T-helper 2 cell treated with Interferon-gamma antibody and Interleukin-4, amounts not matched to agents 5 μg/mL and 100 μg/mL, for 36 hours (primary cell): ENCODE measurements at regions not wholly inside any gene's neighbourhood (a gene's known extent, or its start where the extent isn't known, plus 50 kb on each side); places are given as distances from the start of the nearest gene placed in this dataset.

Experiments used
- DNase-seq: peaks from one replicate; pipeline ENCODE4 v3.0.0; 2021; ENCODE audit warnings: low spot score
- H3K27ac Mint-ChIP-seq: one replicate; pipeline ENCODE4 v1.8.0; 2021; ENCODE audit warnings: mild to moderate bottlenecking, mixed read lengths
- H3K27me3 Mint-ChIP-seq: one replicate; pipeline ENCODE4 v1.8.0; 2021; ENCODE audit warnings: low read depth, mixed read lengths
- H3K36me3 Mint-ChIP-seq: one replicate; pipeline ENCODE4 v1.8.0; 2021; ENCODE audit warnings: low read depth, mixed read lengths
- H3K4me1 Mint-ChIP-seq: one replicate; pipeline ENCODE4 v1.8.0; 2021; ENCODE audit warnings: low read depth, mixed read lengths
- H3K4me3 Mint-ChIP-seq: one replicate; pipeline ENCODE4 v1.8.0; 2022; ENCODE audit warnings: mild to moderate bottlenecking, moderate library complexity, mixed read lengths
- H3K9me3 Mint-ChIP-seq: one replicate; pipeline ENCODE4 v1.8.0; 2021; ENCODE audit warnings: mixed read lengths

GRCh38 chr1:87219626-87220025, 109.1 kb upstream of the LMO4 start:
- Mint-ChIP-seq H3K9me3 (peaks cover 15% of the 10 kb centered on the region), H3K36me3 (no peaks in the 10 kb centered on the region), H3K27me3 (no peaks in the 10 kb centered on the region), H3K4me3 (no peak overlapping the region), H3K27ac (no peak overlapping the region), H3K4me1 (no peaks in the 10 kb centered on the region)
- no peak for DNase-seq

GRCh38 chr1:87220993-87221392, 107.7 kb upstream of the LMO4 start:
- Mint-ChIP-seq H3K4me1 (no peaks in the 10 kb centered on the region), H3K27ac (no peak overlapping the region), H3K4me3 (no peak overlapping the region), H3K36me3 (no peaks in the 10 kb centered on the region), H3K9me3 (peaks cover 8% of the 10 kb centered on the region), H3K27me3 (no peaks in the 10 kb centered on the region)
- DNase-seq = no peak

- H3K27me3 Mint-ChIP-seq = peaks cover 2% of the 10 kb centered on the region
- H3K9me3 Mint-ChIP-seq = no peaks in the 10 kb centered on the region
- no peaks in the 10 kb centered on the region for H3K4me1 Mint-ChIP-seq
- DNase-seq = no peak
- no peaks in the 10 kb centered on the region for H3K36me3 Mint-ChIP-seq
- H3K27ac Mint-ChIP-seq = no peak overlapping the region
- no peak overlapping the region for H3K4me3 Mint-ChIP-seq
Observed at GRCh38 chr1:87224201-87224600, 104.5 kb upstream of the LMO4 start.

- H3K9me3 Mint-ChIP-seq = no peaks in the 10 kb centered on the region
- H3K27ac Mint-ChIP-seq = no peak overlapping the region
- H3K4me3 Mint-ChIP-seq = no peak overlapping the region
Observed at GRCh38 chr1:87225171-87225570, 103.5 kb upstream of the LMO4 start.

GRCh38 chr1:87226341-87226760, 102.3 kb upstream of the LMO4 start:
- Mint-ChIP-seq H3K9me3 (no peaks in the 10 kb centered on the region), H3K36me3 (no peaks in the 10 kb centered on the region), H3K27me3 (peaks cover 2% of the 10 kb centered on the region), H3K4me3 (no peak overlapping the region), H3K4me1 (no peaks in the 10 kb centered on the region), H3K27ac (no peak overlapping the region)
- no peak for DNase-seq

More at GRCh38 chr1:87225171-87225570, 103.5 kb upstream of the LMO4 start:
- Mint-ChIP-seq H3K36me3 (no peaks in the 10 kb centered on the region), H3K4me1 (no peaks in the 10 kb centered on the region), H3K27me3 (peaks cover 2% of the 10 kb centered on the region)
- no peak for DNase-seq

GRCh38 chr1:87227651-87228050, 101.0 kb upstream of the LMO4 start:
- H3K27me3 Mint-ChIP-seq = peaks cover 2% of the 10 kb centered on the region
- H3K4me3 Mint-ChIP-seq = no peak overlapping the region
- no peak for DNase-seq
- H3K9me3 Mint-ChIP-seq = no peaks in the 10 kb centered on the region
- no peaks in the 10 kb centered on the region for H3K36me3 Mint-ChIP-seq
- H3K4me1 Mint-ChIP-seq = no peaks in the 10 kb centered on the region
- H3K27ac Mint-ChIP-seq = no peak overlapping the region

- no peak overlapping the region for H3K27ac Mint-ChIP-seq
- H3K4me3 Mint-ChIP-seq = no peak overlapping the region
- H3K36me3 Mint-ChIP-seq = no peaks in the 10 kb centered on the region
- H3K4me1 Mint-ChIP-seq = no peaks in the 10 kb centered on the region
- peaks cover 8% of the 10 kb centered on the region for H3K27me3 Mint-ChIP-seq
- H3K9me3 Mint-ChIP-seq = no peaks in the 10 kb centered on the region
- DNase-seq = no peak
Observed at GRCh38 chr1:87230501-87230900, 98.2 kb upstream of the LMO4 start.

GRCh38 chr1:87231703-87232367, 96.8 kb upstream of the LMO4 start:
- Mint-ChIP-seq H3K4me3 (no peak overlapping the region), H3K27me3 (peaks cover 8% of the 10 kb centered on the region), H3K9me3 (no peaks in the 10 kb centered on the region), H3K27ac (no peak overlapping the region), H3K36me3 (no peaks in the 10 kb centered on the region), H3K4me1 (peaks cover 2% of the 10 kb centered on the region)
- DNase-seq = no peak

- no peaks in the 10 kb centered on the region for H3K9me3 Mint-ChIP-seq
- peaks cover 7% of the 10 kb centered on the region for H3K27me3 Mint-ChIP-seq
- peaks cover 2% of the 10 kb centered on the region for H3K4me1 Mint-ChIP-seq
- no peak for DNase-seq
- no peak overlapping the region for H3K4me3 Mint-ChIP-seq
- H3K27ac Mint-ChIP-seq = no peak overlapping the region
- H3K36me3 Mint-ChIP-seq = no peaks in the 10 kb centered on the region
Observed at GRCh38 chr1:87236585-87236984, 92.1 kb upstream of the LMO4 start.

GRCh38 chr1:87239997-87240605, 88.6 kb upstream of the LMO4 start:
- Mint-ChIP-seq H3K36me3 (no peaks in the 10 kb centered on the region), H3K27ac (no peak overlapping the region), H3K4me3 (no peak overlapping the region), H3K4me1 (peaks cover 2% of the 10 kb centered on the region), H3K9me3 (no peaks in the 10 kb centered on the region), H3K27me3 (peaks cover 7% of the 10 kb centered on the region)
- no peak for DNase-seq

- DNase-seq = no peak
- Mint-ChIP-seq H3K27me3 (peaks cover 4% of the 10 kb centered on the region), H3K27ac (no peak overlapping the region), H3K4me3 (no peak overlapping the region), H3K4me1 (peaks cover 2% of the 10 kb centered on the region), H3K9me3 (no peaks in the 10 kb centered on the region), H3K36me3 (no peaks in the 10 kb centered on the region)
Observed at GRCh38 chr1:87240661-87241285, 87.9 kb upstream of the LMO4 start.

- DNase-seq = no peak
- Mint-ChIP-seq H3K9me3 (no peaks in the 10 kb centered on the region), H3K4me3 (no peak overlapping the region), H3K27me3 (peaks cover 4% of the 10 kb centered on the region), H3K4me1 (no peaks in the 10 kb centered on the region), H3K27ac (no peak overlapping the region), H3K36me3 (no peaks in the 10 kb centered on the region)
Observed at GRCh38 chr1:87242445-87243185, 86.1 kb upstream of the LMO4 start.

GRCh38 chr1:87243573-87243972, 85.1 kb upstream of the LMO4 start:
- Mint-ChIP-seq H3K27me3 (peaks cover 4% of the 10 kb centered on the region), H3K36me3 (no peaks in the 10 kb centered on the region), H3K4me1 (no peaks in the 10 kb centered on the region), H3K4me3 (no peak overlapping the region), H3K9me3 (no peaks in the 10 kb centered on the region), H3K27ac (no peak overlapping the region)
- DNase-seq = no peak

GRCh38 chr1:87246436-87246835, 82.2 kb upstream of the LMO4 start:
- Mint-ChIP-seq H3K9me3 (no peaks in the 10 kb centered on the region), H3K27me3 (peaks cover 4% of the 10 kb centered on the region), H3K4me3 (no peak overlapping the region), H3K27ac (no peak overlapping the region), H3K36me3 (no peaks in the 10 kb centered on the region), H3K4me1 (no peaks in the 10 kb centered on the region)
- DNase-seq = no peak
